H1 (cell line): ENCODE measurements at regions not wholly inside any gene's neighbourhood (a gene's known extent, or its start where the extent isn't known, plus 50 kb on each side); places are given as distances from the start of the nearest gene placed in this dataset.

ENCODE experiments used
- HDAC6 ChIP-seq: IDR thresholded peaks from one replicate; pipeline ENCODE4 v1.7.1; 2012; ENCODE audit warnings: low read depth, mild to moderate bottlenecking, inconsistent platforms, low read length, moderate library complexity
- SUZ12 ChIP-seq: fragments of 200-600 bp; sonication (generic); IDR thresholded peaks from 2 replicates; pipeline ENCODE4 v1.6.1; 2012; ENCODE audit warnings: mild to moderate bottlenecking, inconsistent platforms, low read length, moderate library complexity, mixed read lengths

DNA sequence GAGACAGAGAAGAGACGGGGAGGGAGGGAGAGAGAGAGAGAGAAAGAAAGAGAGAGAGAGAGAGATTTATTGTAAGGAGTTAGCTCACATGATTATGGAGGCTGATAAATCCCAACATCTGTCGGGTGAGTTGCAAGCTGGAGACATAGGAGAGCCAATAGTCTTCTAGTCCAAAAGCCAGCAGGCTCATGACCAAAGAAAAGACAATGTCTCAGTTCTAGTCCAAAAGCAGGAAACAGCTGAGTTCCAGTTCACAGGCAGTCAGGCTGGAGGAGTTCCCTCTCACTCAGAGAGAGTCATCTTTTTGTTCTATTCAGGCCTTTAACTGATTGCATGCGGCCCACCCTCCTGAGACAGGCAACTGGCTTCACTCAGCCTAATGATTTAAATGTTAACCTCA lies 416.6 kb downstream of the PREX1 start (continued):
- no peak for TF ChIP-seq HDAC6
- TF ChIP-seq SUZ12: no peak
